ENCODE measurements at regions not wholly inside any gene's neighbourhood (a gene's known extent, or its start where the extent isn't known, plus 50 kb on each side); places are given as distances from the start of the nearest gene placed in this dataset.

GRCh38 chr5:96336351-96336985 lies 96.6 kb downstream of the PCSK1 start (continued):
- TF ChIP-seq RAD21 (IDR thresholded peaks at IDR 0.05; ENCODE audit: insufficient read depth, low read depth, low read length) = peak; percentile 96
- TF ChIP-seq RUNX3 (IDR thresholded peaks at IDR 0.05; ENCODE audit: low read length) = peak; percentile 52; the same call in 1 of the 2 replicates
- no peak for TF ChIP-seq PML (IDR thresholded peaks at IDR 0.05; ENCODE audit: low read length)
- TF ChIP-seq CBX5 (IDR thresholded peaks at IDR 0.05; ENCODE audit: low read depth) = 0 out of 2 replicates have a peak, but pooled peaks have one; percentile 30
- 0 out of 2 replicates have a peak, but pooled peaks have one; percentile 38 for TF ChIP-seq IRF4 (IDR thresholded peaks at IDR 0.05; ENCODE audit: low read depth, low read length)
- no peak for TF ChIP-seq HDAC6 (IDR thresholded peaks at IDR 0.05; ENCODE audit: unreplicated experiment)
- TF ChIP-seq, protein P1, sequence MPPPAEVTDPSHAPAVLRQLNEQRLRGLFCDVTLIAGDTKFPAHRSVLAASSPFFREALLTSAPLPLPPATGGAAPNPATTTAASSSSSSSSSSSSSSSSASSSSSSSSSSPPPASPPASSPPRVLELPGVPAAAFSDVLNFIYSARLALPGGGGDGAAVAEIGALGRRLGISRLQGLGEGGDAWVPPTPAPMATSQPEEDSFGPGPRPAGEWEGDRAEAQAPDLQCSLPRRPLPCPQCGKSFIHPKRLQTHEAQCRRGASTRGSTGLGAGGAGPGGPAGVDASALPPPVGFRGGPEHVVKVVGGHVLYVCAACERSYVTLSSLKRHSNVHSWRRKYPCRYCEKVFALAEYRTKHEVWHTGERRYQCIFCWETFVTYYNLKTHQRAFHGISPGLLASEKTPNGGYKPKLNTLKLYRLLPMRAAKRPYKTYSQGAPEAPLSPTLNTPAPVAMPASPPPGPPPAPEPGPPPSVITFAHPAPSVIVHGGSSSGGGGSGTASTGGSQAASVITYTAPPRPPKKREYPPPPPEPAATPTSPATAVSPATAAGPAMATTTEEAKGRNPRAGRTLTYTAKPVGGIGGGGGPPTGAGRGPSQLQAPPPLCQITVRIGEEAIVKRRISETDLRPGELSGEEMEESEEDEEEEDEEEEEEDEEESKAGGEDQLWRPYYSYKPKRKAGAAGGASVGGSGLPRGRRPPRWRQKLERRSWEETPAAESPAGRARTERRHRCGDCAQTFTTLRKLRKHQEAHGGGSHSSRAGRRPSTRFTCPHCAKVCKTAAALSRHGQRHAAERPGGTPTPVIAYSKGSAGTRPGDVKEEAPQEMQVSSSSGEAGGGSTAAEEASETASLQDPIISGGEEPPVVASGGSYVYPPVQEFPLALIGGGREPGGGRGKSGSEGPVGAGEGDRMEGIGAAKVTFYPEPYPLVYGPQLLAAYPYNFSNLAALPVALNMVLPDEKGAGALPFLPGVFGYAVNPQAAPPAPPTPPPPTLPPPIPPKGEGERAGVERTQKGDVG (CRISPR knock-in tag; IDR thresholded peaks at IDR 0.05) = no peak
- no peak for TF ChIP-seq BCL11A (IDR thresholded peaks at IDR 0.05; ENCODE audit: low read depth, low read length)
- TF ChIP-seq FOXM1 (IDR thresholded peaks at IDR 0.05; ENCODE audit: low read depth, low read length) = peak; percentile 37; the same call in 1 of the 2 replicates
- TF ChIP-seq TCF7 (IDR thresholded peaks at IDR 0.05; ENCODE audit: borderline replicate concordance) = 0 out of 2 replicates have a peak, but pooled peaks have one; percentile 24
- TF ChIP-seq E4F1 (IDR thresholded peaks at IDR 0.05; ENCODE audit: borderline replicate concordance, partially characterized antibody) = no peak
- TF ChIP-seq RBBP5 (conservative IDR thresholded peaks at IDR 0.05) = no peak
- TF ChIP-seq YY1 (IDR thresholded peaks at IDR 0.05; ENCODE audit: low read depth, low read length) = 0 out of 2 replicates have a peak, but pooled peaks have one; percentile 31
